Loucy (cell line): ENCODE measurements at regions not wholly inside any gene's neighbourhood (a gene's known extent, or its start where the extent isn't known, plus 50 kb on each side); places are given as distances from the start of the nearest gene placed in this dataset.

Experiments used
- H2AFZ ChIP-seq: fragments of 200-600 bp; sonication (generic); 2 replicates; pipeline ENCODE4 v1.6.0; 2016; ENCODE audit warnings: antibody characterized with exemption, mild to moderate bottlenecking, low read length, moderate library complexity
- H3F3A ChIP-seq: fragments of 200-600 bp; 2 replicates; pipeline ENCODE4 v1.6.0; 2016; ENCODE audit warnings: antibody characterized with exemption, low read depth, mild to moderate bottlenecking
- H3K27me3 ChIP-seq: fragments of 200-600 bp; sonication (generic); 2 replicates; pipeline ENCODE4 v1.6.1; 2014; ENCODE audit warnings: low read length, mild to moderate bottlenecking; ENCODE audit not compliant: insufficient read depth, poor library complexity, severe bottlenecking
- H3K36me3 ChIP-seq: fragments of 200-600 bp; sonication (generic); 2 replicates; pipeline ENCODE4 v1.6.1; 2016; ENCODE audit warnings: low read length; ENCODE audit not compliant: insufficient read depth
- H3K4me1 ChIP-seq: fragments of 200-600 bp; sonication (generic); 2 replicates; pipeline ENCODE4 v1.5.1; 2014; ENCODE audit warnings: low read length, mild to moderate bottlenecking; ENCODE audit not compliant: insufficient read depth, poor library complexity, severe bottlenecking
- H3K4me2 ChIP-seq: fragments of 200-600 bp; sonication (generic); 2 replicates; pipeline ENCODE4 v1.6.0; 2014; ENCODE audit warnings: antibody characterized with exemption, low read length, low read depth, mild to moderate bottlenecking; ENCODE audit not compliant: poor library complexity, severe bottlenecking
- H3K4me3 ChIP-seq: fragments of 200-600 bp; sonication (generic); 2 replicates; pipeline ENCODE4 v1.5.1; 2014; ENCODE audit warnings: low read length, mild to moderate bottlenecking, mixed read lengths; ENCODE audit not compliant: poor library complexity, severe bottlenecking
- H3K79me2 ChIP-seq: fragments of 200-600 bp; sonication (generic); 2 replicates; pipeline ENCODE4 v1.6.1; 2014; ENCODE audit warnings: low read length; ENCODE audit not compliant: insufficient read depth
- H3K9ac ChIP-seq: fragments of 200-600 bp; sonication (generic); 2 replicates; pipeline ENCODE4 v1.6.0; 2014; ENCODE audit warnings: mild to moderate bottlenecking, low read depth, low read length, moderate library complexity; ENCODE audit not compliant: poor library complexity, severe bottlenecking
- H3K9me2 ChIP-seq: fragments of 200-600 bp; sonication (generic); replicated peaks from 2 replicates; pipeline ENCODE4 v1.6.1; 2016; ENCODE audit warnings: low read depth, low read length, mixed read lengths
- H3K9me3 ChIP-seq: fragments of 200-600 bp; sonication (generic); 2 replicates; pipeline ENCODE4 v1.6.1; 2014; ENCODE audit warnings: mild to moderate bottlenecking, antibody characterized with exemption, low read length, low read depth; ENCODE audit not compliant: insufficient read depth
- H4K20me1 ChIP-seq: fragments of 200-600 bp; sonication (generic); 2 replicates; pipeline ENCODE4 v1.6.0; 2014; ENCODE audit warnings: antibody characterized with exemption, low read length, mild to moderate bottlenecking; ENCODE audit not compliant: insufficient read depth, poor library complexity, severe bottlenecking
- EZH2phosphoT487 ChIP-seq: fragments of 200-600 bp; IDR thresholded peaks from 2 replicates; pipeline ENCODE4 v1.6.1; 2018; ENCODE audit warnings: antibody characterized with exemption, mild to moderate bottlenecking, moderate library complexity, borderline replicate concordance
- TF ChIP-seq, protein P1 (sequence below): fragments of 200-600 bp; sonication (generic); conservative IDR thresholded peaks from 2 replicates; pipeline ENCODE4 v1.5.1; 2014; ENCODE audit warnings: mild to moderate bottlenecking, antibody characterized with exemption, low read length

DNA sequence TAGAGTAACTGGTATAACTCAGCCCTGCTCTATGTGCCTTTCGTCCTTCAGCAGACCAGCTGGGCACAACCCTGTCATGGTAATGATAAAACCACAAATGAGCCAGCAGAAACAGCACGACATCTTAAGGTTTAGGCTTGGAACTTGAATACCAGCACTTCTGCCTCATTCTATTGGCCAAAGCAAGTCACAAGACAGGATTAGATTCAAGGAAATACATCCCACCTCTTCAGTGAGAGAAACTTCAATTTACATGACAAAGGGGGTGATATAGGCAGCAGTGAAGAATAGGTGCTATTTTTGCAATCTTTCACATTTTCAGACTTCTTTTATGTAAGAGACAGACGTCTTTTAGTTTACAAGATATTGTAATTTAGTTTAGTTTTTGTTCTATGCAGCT is 69.8 kb upstream of the SLC35F1 start:
- no peaks in the 10 kb centered on the region for H3K9me2 ChIP-seq
- H3K9ac ChIP-seq, result no peak overlapping the region
- no peaks in the 10 kb centered on the region for H3K36me3 ChIP-seq
- no peaks in the 10 kb centered on the region for H3F3A ChIP-seq
- no peaks in the 10 kb centered on the region for H3K9me3 ChIP-seq
- H3K4me2 ChIP-seq, result no peak overlapping the region
- peak overlapping the region; percentile 14 for H2AFZ ChIP-seq
- no peak for TF ChIP-seq EZH2phosphoT487
- TF ChIP-seq, protein P1, sequence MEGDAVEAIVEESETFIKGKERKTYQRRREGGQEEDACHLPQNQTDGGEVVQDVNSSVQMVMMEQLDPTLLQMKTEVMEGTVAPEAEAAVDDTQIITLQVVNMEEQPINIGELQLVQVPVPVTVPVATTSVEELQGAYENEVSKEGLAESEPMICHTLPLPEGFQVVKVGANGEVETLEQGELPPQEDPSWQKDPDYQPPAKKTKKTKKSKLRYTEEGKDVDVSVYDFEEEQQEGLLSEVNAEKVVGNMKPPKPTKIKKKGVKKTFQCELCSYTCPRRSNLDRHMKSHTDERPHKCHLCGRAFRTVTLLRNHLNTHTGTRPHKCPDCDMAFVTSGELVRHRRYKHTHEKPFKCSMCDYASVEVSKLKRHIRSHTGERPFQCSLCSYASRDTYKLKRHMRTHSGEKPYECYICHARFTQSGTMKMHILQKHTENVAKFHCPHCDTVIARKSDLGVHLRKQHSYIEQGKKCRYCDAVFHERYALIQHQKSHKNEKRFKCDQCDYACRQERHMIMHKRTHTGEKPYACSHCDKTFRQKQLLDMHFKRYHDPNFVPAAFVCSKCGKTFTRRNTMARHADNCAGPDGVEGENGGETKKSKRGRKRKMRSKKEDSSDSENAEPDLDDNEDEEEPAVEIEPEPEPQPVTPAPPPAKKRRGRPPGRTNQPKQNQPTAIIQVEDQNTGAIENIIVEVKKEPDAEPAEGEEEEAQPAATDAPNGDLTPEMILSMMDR, result no peak
- no peaks in the 10 kb centered on the region for H3K79me2 ChIP-seq
- H3K27me3 ChIP-seq, result no peaks in the 10 kb centered on the region
- H3K4me1 ChIP-seq, result no peaks in the 10 kb centered on the region
- no peaks in the 10 kb centered on the region for H4K20me1 ChIP-seq
- H3K4me3 ChIP-seq, result no peak overlapping the region

DNA sequence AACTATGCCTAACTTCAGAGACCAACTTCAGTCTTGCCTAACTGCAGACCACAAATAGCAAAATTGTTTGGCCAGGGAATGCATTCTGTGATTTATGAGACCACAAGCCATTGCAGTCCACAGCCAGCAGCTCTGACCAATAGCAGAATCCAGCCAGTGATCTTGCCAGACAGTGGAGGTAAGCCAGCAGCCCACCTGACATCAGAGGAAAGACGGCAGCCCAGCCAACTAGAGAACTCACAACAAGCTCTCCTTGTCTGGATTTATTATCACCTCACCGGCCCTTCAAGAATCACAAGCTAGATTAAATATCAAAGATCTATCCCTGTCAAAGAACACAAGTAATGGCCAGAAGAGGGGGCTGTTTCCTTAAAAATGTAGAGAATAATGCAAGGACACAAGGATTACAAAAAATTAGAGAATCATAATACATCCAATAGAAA is 66.5 kb upstream of the SLC35F1 start:
- Histone ChIP-seq H3K4me3 (no peak overlapping the region), H3F3A (no peaks in the 10 kb centered on the region), H3K4me1 (no peaks in the 10 kb centered on the region), H4K20me1 (no peaks in the 10 kb centered on the region), H3K9me3 (no peaks in the 10 kb centered on the region), H3K9ac (no peak overlapping the region), H3K4me2 (no peak overlapping the region), H3K79me2 (no peaks in the 10 kb centered on the region), H2AFZ (no peak overlapping the region), H3K36me3 (no peaks in the 10 kb centered on the region), H3K27me3 (no peaks in the 10 kb centered on the region), H3K9me2 (no peaks in the 10 kb centered on the region)
- TF ChIP-seq, protein P1, result peak; percentile 77
- TF ChIP-seq EZH2phosphoT487, result no peak

DNA sequence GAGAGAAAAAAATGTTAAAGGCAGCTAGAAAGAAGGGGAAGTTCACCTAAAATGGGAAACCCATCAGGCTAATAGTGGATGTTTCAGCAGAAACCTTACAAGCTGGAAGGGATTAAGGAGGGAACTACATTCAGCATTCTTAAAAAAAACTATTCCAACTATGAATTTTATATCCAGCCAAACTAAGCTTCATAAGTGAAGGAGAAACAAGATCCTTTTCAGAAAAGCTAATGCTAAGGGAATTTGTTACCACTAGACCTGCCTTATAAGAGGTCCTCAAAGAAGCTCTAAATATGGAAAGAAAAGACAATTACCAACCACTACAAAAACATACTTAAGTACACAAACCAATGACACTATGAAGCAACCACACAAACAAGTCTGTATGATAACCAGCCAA is 59.2 kb upstream of the SLC35F1 start:
- TF ChIP-seq, protein P1, result no peak
- no peak for TF ChIP-seq EZH2phosphoT487

More for the DNA sequence above, 59.2 kb upstream of the SLC35F1 start:
- H2AFZ ChIP-seq, result no peak overlapping the region
- H3K4me2 ChIP-seq, result no peak overlapping the region
- H3K9me3 ChIP-seq, result no peaks in the 10 kb centered on the region
- H4K20me1 ChIP-seq, result no peaks in the 10 kb centered on the region
- H3K79me2 ChIP-seq, result no peaks in the 10 kb centered on the region
- H3K4me3 ChIP-seq, result no peak overlapping the region
- H3K27me3 ChIP-seq, result no peaks in the 10 kb centered on the region
- H3K4me1 ChIP-seq, result no peaks in the 10 kb centered on the region
- no peaks in the 10 kb centered on the region for H3K9me2 ChIP-seq
- no peaks in the 10 kb centered on the region for H3F3A ChIP-seq
- no peak overlapping the region for H3K9ac ChIP-seq
- no peaks in the 10 kb centered on the region for H3K36me3 ChIP-seq
